ENCODE measurements at regions not wholly inside any gene's neighbourhood (a gene's known extent, or its start where the extent isn't known, plus 50 kb on each side); places are given as distances from the start of the nearest gene placed in this dataset.
A peak's percentile ranks its signal among the peaks of the same experiment; 100 is the strongest.

DNA sequence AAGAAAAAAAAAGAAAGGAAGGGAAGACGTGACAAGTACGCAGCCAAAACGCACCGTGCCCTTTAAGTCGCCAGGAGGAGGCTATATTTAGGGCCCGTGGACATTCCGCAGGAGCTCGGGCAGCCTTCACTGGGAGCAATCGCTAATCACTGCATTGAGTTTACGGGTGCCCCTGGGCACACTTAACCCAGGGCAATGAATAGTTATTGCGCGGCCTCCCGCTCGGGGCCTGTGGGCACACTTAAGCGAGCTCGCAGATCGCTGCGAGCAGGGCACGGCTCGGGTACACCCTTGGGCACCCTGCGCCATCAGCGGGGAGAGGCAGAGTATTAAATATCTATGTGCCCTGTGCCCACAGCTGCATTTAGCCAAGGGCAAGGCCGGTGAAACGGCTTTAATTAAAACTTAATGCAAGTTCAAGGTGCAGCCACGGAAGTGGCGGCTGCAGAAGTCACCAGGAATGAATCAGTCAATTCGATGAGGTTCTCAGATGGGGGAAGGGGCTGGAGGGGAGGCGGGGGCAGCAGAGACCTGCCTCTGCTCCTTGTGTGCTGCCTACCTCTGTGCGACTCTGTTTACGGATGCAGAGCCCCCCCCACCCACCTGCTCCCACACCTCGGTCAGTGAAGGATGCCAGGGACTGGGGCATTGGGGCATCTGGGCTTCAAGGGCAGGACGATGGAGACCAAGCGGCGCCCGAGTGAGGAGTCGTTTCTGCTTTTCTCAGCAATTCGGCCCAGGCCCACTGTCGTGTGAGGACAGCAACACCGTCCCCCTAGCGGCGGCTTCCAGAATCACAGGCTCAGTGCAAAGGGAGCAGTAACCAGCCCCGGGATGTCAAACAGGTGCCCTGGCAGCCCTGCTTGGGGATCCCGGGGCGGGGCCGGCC is 51.8 kb upstream of the TARDBP start:
- CTCF ChIA-PET = interaction anchor here (0.6 to 1.7 kb wide), 3 partner anchors 8 to 453 kb away, joined by 3 to 6 read pairs (median 5); no protein-coding TSS in a partner anchor

More for the DNA sequence above, 51.8 kb upstream of the TARDBP start:
- POLR2A ChIA-PET = no interaction called here
- no peaks in the 10 kb centered on the region for H3K79me2 ChIP-seq (ENCODE audit: control insufficient read depth, insufficient read depth, low read length)
- peak; percentile 58 for DNase-seq (ENCODE audit: low read depth, low spot score)
- H3K9me3 ChIP-seq (replicated peaks; ENCODE audit: control insufficient read depth, insufficient read depth, low read length) = no peaks in the 10 kb centered on the region
- no peak overlapping the region for H2AFZ ChIP-seq (ENCODE audit: low read depth, low read length)
- H3K27ac ChIP-seq (ENCODE audit: insufficient read depth, low read depth, low read length) = no peak overlapping the region
- H4K20me1 ChIP-seq (replicated peaks; ENCODE audit: control insufficient read depth, extremely low read depth, insufficient read depth, low read length) = no peaks in the 10 kb centered on the region
- H3K4me1 ChIP-seq (ENCODE audit: control insufficient read depth, extremely low read depth, insufficient read depth, low read length) = no peaks in the 10 kb centered on the region
- dilution Hi-C loops (cut with MboI; ENCODE audit: extremely low pct_ligation_motif_present, low sequenced_read_pairs) (no loop called here), intact Hi-C loops (cut with micrococcal nuclease) (loop anchor here (5.0 kb wide), 2 partner anchors 433 to 453 kb away; no protein-coding TSS in a partner anchor)
- H3K4me3 ChIP-seq (replicated peaks in 1 of 3; ENCODE audit: insufficient read depth in 1 of 3, low read depth in 1 of 3, low read length in 3 of 3) = no peak overlapping the region
- H3K9me1 ChIP-seq (replicated peaks; ENCODE audit: control insufficient read depth, extremely low read depth, insufficient read depth, low read length) = no peaks in the 10 kb centered on the region
- no peak overlapping the region for H3K4me2 ChIP-seq (ENCODE audit: insufficient read depth, low read length)
- TF ChIP-seq JUN (IDR thresholded peaks at IDR 0.05; ENCODE audit: borderline replicate concordance, insufficient read depth, insufficient read length, low read depth) = no peak
- TF ChIP-seq, protein P1, sequence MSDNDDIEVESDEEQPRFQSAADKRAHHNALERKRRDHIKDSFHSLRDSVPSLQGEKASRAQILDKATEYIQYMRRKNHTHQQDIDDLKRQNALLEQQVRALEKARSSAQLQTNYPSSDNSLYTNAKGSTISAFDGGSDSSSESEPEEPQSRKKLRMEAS (IDR thresholded peaks at IDR 0.05; ENCODE audit: insufficient read depth, insufficient read length) = no peak
- TF ChIP-seq, protein P2, sequence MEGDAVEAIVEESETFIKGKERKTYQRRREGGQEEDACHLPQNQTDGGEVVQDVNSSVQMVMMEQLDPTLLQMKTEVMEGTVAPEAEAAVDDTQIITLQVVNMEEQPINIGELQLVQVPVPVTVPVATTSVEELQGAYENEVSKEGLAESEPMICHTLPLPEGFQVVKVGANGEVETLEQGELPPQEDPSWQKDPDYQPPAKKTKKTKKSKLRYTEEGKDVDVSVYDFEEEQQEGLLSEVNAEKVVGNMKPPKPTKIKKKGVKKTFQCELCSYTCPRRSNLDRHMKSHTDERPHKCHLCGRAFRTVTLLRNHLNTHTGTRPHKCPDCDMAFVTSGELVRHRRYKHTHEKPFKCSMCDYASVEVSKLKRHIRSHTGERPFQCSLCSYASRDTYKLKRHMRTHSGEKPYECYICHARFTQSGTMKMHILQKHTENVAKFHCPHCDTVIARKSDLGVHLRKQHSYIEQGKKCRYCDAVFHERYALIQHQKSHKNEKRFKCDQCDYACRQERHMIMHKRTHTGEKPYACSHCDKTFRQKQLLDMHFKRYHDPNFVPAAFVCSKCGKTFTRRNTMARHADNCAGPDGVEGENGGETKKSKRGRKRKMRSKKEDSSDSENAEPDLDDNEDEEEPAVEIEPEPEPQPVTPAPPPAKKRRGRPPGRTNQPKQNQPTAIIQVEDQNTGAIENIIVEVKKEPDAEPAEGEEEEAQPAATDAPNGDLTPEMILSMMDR (IDR thresholded peaks at IDR 0.05; ENCODE audit: extremely low read depth in 1 of 2, insufficient read depth in 1 of 2, low read depth in 1 of 2, low read length in 2 of 2) = peak; percentile 81 to 97
- TF ChIP-seq POLR2A (IDR thresholded peaks at IDR 0.05; ENCODE audit: low read depth, low read length) = no peak
- no peak for TF ChIP-seq GATA2 (IDR thresholded peaks at IDR 0.05; ENCODE audit: insufficient read depth, insufficient read length, low read depth, low read length)
- FAIRE-seq = peak; percentile 87
- no peaks in the 10 kb centered on the region for H3K27me3 ChIP-seq (ENCODE audit: control insufficient read depth in 2 of 2, insufficient read depth in 2 of 2, low read length in 2 of 2)
- H3K36me3 ChIP-seq (ENCODE audit: control insufficient read depth in 2 of 2, extremely low read depth in 1 of 2, insufficient read depth in 2 of 2, low read length in 2 of 2) = no peaks in the 10 kb centered on the region
- no peak overlapping the region for H3K9ac ChIP-seq (replicated peaks; ENCODE audit: extremely low read depth, insufficient read depth, low read length)
- BruUV-seq (replicated peaks) = no TSS peak
